Activated CD8-positive, alpha-beta memory T cell treated with anti-CD3 and anti-CD28 coated beads for 36 hours (primary cell): ENCODE measurements at regions not wholly inside any gene's neighbourhood (a gene's known extent, or its start where the extent isn't known, plus 50 kb on each side); places are given as distances from the start of the nearest gene placed in this dataset.
"Not testable (repeated sequence)": the region's sequence is repeated elsewhere in the genome, so short reads cannot be mapped to it uniquely, and the experiment has no call there.

Experiments used
- CTCF ChIA-PET: fragments of 350-600 bp; sonication (Branson Sonifier 250); formaldehyde crosslinking; loops from one replicate; lab custom pipeline; 2021; ENCODE audit warnings: antibody characterized with exemption; lab: Charles Lee
- POLR2A ChIA-PET: fragments of 350-600 bp; sonication (Branson Sonifier 250); formaldehyde crosslinking; loops from one replicate; lab custom pipeline; 2021; ENCODE audit warnings: antibody characterized with exemption; lab: Charles Lee

DNA sequence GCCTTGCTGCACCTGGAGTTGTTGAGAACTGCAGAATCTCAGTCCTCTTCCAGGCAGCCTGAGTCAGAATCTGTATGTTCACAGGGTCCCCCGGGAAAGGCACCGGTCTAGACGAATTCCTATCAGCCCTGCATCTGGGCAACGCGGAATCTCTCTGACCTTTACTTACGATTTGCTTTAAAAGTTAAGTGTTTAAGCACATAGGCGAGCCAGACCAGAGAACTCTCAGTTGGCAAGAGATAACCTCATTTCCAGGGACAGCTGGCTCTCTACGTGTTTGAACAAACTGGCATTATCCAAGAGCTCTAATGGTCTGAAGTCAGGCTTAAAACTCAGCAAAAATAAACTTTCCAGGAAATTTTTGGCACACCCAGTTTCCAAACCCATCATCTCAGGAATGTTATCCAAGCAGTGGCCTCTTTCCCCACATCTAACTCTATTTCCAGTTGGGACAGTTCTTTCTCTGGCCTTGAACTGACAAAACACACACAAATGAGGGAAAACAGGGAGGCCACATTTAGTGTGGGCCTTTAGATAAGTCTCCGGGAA lies 53.4 kb downstream of the HES1 start:
- POLR2A ChIA-PET, result no interaction called here
- CTCF ChIA-PET, result no interaction called here

DNA sequence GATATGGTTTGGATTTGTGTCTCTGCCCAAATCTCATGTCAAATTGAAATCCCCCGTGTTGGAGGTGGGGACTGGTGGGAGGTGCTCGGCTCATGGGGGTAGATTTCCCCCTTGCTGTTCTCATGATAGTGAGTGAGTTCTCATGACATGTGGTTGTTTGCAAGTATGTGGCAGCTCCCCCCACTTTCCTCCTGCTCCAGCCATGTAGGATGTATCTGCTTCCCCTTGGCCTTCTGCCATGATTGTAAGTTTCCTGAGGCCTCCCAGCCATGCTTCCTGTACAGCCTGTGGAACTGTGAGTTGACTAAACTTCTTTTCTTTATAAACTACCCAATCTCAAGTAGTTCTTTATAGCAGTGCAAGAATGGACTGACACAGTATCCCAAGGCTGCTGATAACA lies 55.9 kb downstream of the HES1 start:
- CTCF ChIA-PET, POLR2A ChIA-PET: not testable (repeated sequence)

DNA sequence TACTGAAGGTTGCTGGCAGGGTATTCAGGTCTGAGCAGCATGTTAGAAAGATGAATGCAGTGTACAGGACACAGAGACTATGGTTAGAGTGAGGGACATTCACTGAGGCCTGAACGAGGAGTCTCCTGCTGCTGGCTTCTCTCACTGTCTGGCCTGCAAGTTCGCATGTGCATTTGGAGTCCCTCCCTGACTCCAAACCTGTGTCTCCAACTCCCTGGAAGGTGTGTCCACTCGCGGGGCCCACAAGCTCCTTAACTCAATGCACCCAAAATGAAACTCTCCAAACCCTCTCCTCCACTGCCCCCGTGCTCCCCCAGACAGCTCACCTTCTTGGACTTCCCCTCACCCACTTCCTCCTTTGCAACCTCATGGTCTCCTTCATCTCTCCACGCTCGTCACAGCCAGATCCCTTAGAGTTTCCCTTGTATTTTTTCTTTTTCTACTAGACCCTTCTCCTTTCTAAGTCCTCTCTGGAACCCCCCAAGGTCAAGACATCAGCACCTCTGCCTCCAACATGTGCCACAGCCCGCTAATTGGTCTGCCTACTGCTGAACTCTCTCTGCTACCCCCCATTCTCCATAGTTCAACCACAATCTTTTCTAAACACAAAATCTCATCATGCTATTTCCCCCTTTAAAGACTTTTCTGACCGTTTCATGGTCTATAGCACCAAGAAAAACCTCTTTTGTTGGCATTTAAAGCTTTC lies 58.3 kb downstream of the HES1 start:
- CTCF ChIA-PET, result interaction anchor here (1.1 kb wide), 1 partner anchor 8 kb away, joined by 3 read pairs; no protein-coding TSS in a partner anchor
- POLR2A ChIA-PET, result no interaction called here

DNA sequence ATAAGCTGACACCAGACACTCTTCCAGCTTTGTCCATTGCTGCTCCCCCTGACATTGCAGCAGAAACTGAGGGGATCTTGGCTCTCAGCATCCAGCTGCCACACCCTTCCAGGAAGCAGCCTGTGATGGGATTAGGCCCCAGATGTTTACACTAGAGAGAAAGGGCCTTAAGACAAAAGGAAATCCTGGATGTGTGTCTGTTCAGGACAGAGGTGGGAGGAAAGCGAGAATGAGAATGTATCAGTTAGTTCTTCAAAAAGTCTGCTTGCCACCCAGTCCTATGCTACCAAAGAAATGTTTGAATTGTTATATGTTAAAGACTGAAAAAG lies 58.8 kb downstream of the HES1 start:
- CTCF ChIA-PET, result no interaction called here
- POLR2A ChIA-PET, result no interaction called here

DNA sequence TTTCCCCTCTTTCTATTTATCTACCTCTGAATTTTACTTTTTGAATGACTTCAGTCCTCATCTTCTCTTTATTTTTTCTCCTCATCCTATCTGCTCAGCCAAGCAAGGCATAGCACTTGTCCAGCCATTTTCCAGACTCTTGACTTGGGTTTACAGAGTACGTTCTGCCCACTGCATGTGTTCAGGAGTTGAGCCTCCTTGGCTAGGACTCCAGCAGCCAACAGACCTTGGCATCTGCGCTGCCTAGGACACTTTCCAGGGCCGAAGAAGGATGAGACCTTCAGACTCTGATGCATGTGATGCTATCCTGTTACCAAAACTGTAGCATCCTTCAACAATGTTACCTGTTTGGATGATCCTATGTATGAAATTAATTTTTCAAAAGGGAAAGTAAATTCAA lies 59.7 kb downstream of the HES1 start:
- CTCF ChIA-PET, result no interaction called here
- POLR2A ChIA-PET, result no interaction called here

DNA sequence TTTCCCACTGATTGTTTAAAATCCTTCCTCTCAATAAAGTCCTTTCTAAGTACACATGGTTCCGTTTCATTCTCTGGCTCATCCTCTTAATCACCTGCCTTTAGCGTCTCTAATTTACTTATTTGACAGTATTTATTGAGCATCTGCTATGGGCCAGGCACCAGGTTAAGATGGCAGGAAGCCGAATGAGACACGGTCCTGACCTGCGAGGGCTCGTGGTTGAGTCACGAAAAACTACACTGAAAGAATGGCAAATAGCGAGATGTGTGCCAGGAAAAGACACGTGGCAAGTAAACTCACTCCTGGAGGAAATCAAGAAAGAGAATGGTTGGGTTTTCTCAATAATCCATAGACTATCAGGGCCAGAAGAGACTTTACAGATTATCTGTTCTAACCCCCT lies 60.9 kb downstream of the HES1 start:
- ChIA-PET CTCF (no interaction called here), POLR2A (no interaction called here)

DNA sequence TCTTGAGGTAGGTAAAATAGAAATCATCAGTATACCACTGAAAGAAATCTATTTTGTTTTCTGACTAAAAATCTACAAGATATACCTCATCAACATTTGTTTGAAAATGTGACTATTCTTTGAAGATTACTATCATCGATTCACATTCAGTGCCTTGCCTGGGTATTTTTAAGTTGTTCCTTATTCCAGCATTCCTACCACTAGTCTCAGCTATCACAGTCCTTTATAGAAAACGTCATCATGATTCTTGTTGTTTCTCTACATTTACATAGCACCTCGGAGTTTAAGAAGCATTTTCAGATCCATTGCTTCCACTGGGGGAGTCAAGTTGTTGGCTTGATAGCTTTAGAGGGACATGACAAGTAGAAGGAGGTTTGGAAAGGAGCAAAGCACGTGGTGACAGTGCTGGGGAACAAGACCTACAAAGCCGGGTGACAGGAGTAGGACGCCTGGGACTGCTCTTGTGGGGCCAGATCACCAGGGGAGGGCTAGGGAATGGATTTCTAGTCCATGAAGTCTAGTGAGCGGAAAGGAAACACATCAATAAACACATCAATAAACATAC lies 61.5 kb downstream of the HES1 start:
- POLR2A ChIA-PET, result no interaction called here
- CTCF ChIA-PET, result interaction anchor here (0.6 kb wide), 1 partner anchor 427 kb away, joined by 3 read pairs; no protein-coding TSS in a partner anchor

DNA sequence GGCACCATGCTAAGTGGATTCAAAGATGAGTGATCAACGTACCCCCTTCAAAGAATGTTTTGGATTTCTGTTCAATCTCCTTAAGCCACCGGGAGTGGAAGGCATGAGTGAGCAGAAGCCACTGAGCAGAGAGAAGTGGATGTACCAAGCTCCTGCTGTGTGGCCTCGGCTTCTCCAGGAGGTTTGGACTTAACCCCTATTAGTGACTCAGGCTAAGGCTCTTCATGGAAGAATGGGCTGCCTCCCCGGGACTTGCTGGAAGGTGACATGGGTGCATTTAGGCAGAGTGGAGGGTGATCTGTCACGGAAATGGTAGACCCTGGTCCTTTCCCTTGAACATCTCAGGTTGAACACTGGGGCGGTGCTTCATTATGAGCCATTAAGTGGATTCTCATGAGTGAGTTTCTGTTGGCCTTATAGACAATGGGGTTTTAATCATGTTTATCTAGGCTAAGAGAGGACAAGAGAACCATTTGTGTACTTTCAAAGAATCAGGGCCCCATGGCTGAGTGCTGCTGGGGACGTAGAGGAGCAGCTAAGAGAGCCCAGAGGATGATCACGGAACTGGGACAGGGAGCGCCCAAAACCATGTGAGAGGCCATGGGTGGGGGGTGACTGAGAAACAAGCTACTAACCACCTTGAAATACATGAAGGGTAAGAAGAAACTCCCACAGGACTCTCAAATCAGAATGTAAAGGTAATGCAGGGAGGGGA lies 62.2 kb downstream of the HES1 start:
- ChIA-PET POLR2A (no interaction called here), CTCF (interaction anchor here (0.6 kb wide), 1 partner anchor 427 kb away, joined by 3 read pairs; no protein-coding TSS in a partner anchor)

DNA sequence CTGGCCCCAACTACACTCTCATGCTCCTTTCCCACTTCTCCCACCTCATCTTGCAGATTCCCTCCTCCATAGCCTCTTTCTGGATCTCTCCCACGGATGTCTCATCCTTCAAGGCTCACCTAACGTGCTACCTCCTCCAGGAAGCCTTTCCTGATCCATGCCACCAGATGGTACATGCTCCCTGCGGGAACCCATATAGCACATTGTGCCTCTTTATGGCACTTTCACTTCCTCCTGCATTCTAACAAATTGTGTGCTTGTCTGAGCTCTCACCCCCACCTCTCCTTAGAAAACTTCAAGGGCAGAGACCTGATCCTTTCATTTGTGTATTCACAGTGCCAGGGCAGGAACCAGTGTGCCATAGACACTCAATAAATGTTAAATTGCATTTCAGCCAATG lies 63.0 kb downstream of the HES1 start:
- POLR2A ChIA-PET, result no interaction called here
- CTCF ChIA-PET, result no interaction called here

DNA sequence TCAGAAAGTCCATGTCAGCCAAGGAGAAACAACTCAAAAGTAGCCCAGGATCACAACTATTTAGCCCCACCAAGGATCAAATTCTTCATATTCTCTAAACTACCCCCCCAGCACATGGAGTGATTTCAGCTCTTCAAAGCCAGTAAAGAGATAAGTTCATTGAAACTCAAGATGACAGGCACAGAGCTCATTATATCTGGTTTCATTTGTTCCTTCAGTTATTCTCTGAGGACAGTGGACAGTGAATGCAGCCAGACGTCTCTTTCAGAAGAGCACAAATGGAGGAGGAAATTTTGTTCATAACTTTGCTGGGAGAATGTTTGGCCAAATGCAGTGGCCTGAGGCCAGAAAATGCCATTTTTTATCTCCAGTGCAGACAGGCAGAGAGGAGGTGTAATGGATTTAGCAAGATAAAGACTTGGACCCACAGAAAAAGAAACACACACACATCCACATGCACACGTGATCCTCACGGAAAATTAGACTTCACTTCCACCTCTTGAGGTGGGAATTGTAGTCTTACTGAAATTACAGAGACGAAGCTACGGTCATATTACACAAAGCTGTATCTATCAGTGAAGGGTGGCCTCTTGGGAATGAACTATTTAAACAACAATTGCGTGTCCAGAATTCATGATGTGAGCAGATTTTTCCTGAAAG lies 64.6 kb downstream of the HES1 start:
- ChIA-PET CTCF (no interaction called here), POLR2A (no interaction called here)

DNA sequence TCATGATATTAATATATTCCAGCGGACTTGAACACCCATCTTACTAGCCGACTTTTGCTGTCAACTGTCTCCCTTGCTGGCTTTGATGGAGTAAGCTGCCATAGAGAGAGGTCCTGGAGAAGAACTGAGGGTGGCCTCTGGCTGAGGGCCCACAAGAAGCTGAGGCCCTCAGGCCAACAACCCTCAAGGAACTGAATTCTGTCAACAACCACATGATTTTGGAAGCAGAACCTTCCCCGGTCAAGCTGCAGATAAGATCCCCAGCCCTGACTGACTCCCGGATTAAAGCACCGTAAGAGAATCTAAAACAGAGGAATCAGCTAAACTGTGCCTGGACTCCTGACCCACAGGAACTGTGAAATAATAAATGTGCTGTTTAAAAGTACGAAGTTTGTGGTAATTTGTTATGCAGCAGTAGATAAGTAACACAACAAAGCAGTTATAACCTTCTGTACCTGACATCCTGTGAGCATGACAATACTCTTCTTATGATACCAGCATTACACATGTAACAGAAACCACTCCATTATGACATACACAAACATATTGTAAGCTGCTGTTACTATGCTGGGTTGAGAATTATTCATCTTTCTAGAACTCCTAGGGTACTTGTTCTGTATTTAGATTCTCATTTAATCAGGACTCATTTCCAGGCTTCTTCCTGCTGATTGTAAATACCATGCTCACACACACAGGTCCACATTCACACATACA lies 66.2 kb downstream of the HES1 start:
- ChIA-PET CTCF (interaction anchor here (0.6 kb wide), 1 partner anchor 9 kb away, joined by 3 read pairs; no protein-coding TSS in a partner anchor), POLR2A (no interaction called here)

DNA sequence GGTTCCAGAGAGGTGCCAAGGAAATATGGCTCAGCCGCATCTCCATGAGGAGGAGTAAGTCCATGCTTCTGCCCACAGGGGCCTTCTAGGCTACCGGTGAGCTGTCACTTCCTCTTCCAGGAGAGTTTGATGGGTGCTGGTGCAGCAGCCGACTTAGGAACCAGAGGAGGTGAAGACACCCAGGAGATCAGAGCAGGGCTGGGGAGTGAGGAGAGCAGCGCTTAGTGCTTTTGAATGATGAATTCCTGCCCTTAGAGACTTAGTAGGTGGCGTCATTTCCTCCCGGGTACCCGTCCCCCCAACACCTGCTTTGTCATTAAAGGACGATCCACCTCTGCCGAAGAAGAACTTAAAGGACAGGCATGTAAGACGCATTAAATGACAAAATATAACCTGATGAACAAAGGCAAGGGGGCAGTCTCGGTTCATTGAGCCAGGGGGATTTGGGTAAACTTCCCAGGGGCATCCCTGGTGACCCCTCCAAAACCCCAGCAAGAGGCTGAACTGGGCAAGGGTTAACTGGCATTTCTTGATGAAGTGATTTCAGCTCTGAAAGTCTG lies 67.6 kb downstream of the HES1 start:
- CTCF ChIA-PET, result interaction anchor here (1.0 kb wide), 1 partner anchor 8 kb away, joined by 3 read pairs; no protein-coding TSS in a partner anchor
- POLR2A ChIA-PET, result no interaction called here

DNA sequence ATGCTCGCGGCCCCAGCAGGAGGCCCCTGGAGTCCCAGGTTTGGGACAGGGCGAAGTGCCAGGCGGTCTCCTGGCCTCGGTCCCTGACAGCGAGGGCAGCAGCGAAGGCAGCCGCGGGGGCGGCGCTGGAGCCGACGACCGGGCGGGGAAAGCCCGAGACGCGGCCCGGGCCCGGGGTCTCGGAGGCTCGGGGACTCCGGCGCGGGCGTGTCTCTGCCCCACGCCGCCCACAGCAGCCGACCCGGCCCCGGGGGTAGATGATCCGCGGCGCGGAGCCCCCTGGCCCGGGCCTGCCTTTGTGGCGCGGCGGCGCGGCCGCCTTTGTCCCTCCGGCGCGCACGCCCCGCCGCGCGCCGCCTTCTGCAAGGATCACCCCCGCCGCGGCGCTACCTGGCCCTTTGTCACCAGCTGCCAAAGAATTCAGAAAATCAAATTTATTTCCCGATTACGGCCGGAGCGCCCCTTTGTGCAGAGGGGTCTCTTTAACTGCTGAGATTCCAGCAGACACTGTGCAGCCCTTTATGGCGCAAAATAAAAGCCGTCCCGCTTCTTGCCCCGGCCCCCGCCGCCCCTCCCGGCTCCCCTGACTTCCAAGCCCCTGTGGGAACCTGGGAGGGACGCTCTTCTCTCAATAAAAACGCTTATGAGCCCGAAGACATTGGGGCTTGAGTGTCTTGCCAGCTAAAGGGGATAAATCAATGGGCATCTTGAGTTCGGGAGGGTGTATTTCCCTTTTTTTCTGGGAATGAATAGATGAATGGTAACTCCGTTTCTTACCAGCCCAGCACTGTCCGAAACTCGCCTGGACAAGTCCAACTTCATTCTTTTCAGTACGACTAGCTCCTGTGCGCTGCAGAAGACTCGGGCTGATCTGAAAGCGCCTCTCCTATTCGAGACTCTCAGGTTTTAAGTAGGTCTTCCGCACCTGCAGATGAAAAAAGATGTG lies 68.4 kb downstream of the HES1 start:
- CTCF ChIA-PET, result no interaction called here
- POLR2A ChIA-PET, result no interaction called here

DNA sequence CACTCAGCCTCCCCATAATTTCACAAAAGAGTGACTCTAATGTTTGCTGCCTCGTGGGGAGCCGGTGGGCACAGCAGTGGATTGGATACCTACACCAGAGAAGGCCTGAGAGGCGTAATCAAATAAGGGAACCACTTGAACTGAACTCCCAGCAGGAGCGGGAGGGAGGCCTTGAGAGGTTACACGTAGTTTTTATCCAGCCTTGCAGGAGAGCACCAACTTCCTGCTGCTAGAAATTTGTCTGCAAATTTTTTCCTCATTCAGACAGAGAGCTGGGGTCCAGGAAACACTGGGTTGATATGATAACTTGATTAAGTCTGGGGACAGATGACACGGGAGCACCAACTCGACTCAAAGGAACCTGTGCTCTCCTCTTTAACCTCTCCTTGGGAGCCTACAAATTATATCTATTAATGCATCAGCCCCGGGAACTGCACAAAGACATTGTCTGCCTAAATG lies 69.8 kb downstream of the HES1 start:
- CTCF ChIA-PET, result no interaction called here
- POLR2A ChIA-PET, result no interaction called here

DNA sequence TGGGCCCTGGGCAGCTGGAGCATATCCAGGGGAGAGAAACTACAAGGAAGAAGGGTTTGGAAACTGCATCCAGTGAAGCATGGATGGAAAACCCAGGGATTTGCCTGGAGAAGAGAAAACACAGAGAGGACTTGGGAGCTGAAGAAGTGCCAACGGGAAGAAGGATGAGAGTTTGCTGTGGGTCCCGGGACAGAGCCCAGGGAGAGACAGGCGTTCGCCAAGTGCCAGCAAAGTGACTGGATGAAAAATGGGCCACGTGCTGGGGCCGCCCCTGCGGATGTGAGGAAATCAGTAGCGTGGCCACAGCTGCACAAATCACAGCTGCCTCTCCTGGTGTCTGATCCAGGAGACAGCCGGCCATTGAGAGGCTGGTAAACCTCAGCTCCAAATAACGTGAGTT lies 70.4 kb downstream of the HES1 start:
- ChIA-PET POLR2A (no interaction called here), CTCF (no interaction called here)

DNA sequence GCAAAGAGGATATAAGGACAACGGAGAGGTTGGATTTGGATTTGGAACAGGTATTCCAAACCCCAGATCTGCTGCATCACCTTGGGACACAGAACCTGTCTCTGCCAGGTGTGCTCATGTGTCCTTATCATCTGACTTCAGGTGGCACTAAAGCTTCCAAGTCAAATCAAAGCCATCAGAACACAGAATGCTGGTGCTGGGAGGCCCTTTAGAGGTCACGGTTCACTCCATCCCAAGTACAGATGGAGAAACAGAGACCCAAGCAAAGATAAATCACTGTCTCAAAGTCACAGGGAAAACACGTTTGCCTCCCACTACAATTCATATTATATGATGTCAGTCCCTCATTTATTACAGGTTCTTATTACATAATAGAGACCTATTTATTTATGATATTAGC lies 72.8 kb downstream of the HES1 start:
- CTCF ChIA-PET, result no interaction called here
- POLR2A ChIA-PET, result no interaction called here

DNA sequence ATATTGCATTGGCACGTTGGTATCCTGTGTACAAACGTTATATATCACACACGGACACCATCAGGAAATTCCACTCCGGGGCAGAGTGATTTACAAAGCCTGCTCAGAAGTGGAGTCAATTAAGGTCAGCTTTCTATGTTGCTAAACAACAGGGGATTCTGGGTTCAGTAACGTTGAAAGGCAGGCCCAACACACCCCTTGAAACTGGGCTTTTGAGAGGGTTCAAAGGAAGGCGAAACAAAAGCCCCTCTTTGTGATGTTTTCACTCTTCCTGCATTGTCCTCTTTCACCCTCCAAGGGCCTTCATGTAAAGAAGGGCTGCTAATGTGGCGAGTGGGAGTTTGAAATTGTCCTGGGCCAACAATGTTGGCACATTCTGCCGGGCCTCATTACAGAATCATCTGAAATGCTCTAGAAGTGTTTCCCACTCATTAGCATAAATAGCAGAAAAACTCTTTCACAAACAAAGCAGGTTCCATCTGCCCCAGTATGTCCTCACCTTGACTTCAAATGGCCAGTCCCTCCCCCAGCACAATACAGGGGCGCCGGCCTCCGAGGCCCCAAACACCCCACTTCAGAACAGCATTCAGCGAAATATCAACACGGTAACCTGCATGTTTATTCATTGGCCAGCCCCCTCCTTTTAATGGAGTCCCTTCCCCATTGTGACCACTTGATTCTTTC lies 76.4 kb downstream of the HES1 start:
- ChIA-PET POLR2A (no interaction called here), CTCF (interaction anchor here (1.2 kb wide), 1 partner anchor 9 kb away, joined by 3 read pairs; no protein-coding TSS in a partner anchor)
